IPS-18c (cell line): ENCODE measurements at regions not wholly inside any gene's neighbourhood (a gene's known extent, or its start where the extent isn't known, plus 50 kb on each side); places are given as distances from the start of the nearest gene placed in this dataset.
"Not testable (repeated sequence)": the region's sequence is repeated elsewhere in the genome, so short reads cannot be mapped to it uniquely, and the experiment has no call there.

Source experiments
- H3K4me3 ChIP-seq: 2 replicates; pipeline ENCODE4 v1.7.0; 2013; ENCODE audit warnings: low read depth, mild to moderate bottlenecking, low read length, moderate library complexity; ENCODE audit not compliant: insufficient read depth
- H3K9me3 ChIP-seq: one replicate; pipeline ENCODE4 v1.6.1; 2013; ENCODE audit warnings: mild to moderate bottlenecking, low read length, moderate library complexity; ENCODE audit not compliant: control insufficient read depth, insufficient read depth

GRCh38 chr16:65716737-65717700, 595.2 kb upstream of the CDH11 start:
- no peak overlapping the region for H3K4me3 ChIP-seq
- H3K9me3 ChIP-seq: no peaks in the 10 kb centered on the region

GRCh38 chr16:65713181-65713808, 591.4 kb upstream of the CDH11 start:
- Histone ChIP-seq H3K9me3 (no peaks in the 10 kb centered on the region), H3K4me3 (no peak overlapping the region)

GRCh38 chr16:65710107-65710506, 588.2 kb upstream of the CDH11 start:
- H3K4me3 ChIP-seq: no peak overlapping the region
- no peaks in the 10 kb centered on the region for H3K9me3 ChIP-seq

GRCh38 chr16:65704866-65705265, 583.0 kb upstream of the CDH11 start:
- Histone ChIP-seq H3K9me3 (no peaks in the 10 kb centered on the region), H3K4me3 (no peak overlapping the region)

- no peaks in the 10 kb centered on the region for H3K9me3 ChIP-seq
- no peak overlapping the region for H3K4me3 ChIP-seq
These were observed 581.0 kb upstream of the CDH11 start for GRCh38 chr16:65702707-65703402.

- no peaks in the 10 kb centered on the region for H3K9me3 ChIP-seq
- H3K4me3 ChIP-seq: no peak overlapping the region
These were observed 578.7 kb upstream of the CDH11 start for GRCh38 chr16:65700596-65700995.

GRCh38 chr16:65698791-65699321, 577.0 kb upstream of the CDH11 start:
- Histone ChIP-seq H3K4me3 (no peak overlapping the region), H3K9me3 (no peaks in the 10 kb centered on the region)

GRCh38 chr16:65697521-65697920, 575.7 kb upstream of the CDH11 start:
- H3K9me3 ChIP-seq: no peaks in the 10 kb centered on the region

GRCh38 chr16:65697065-65697464, 575.2 kb upstream of the CDH11 start:
- Histone ChIP-seq H3K4me3 (no peak overlapping the region), H3K9me3 (no peaks in the 10 kb centered on the region)

More at GRCh38 chr16:65697521-65697920, 575.7 kb upstream of the CDH11 start:
- no peak overlapping the region for H3K4me3 ChIP-seq

- H3K4me3 ChIP-seq, H3K9me3 ChIP-seq: not testable (repeated sequence)
These were observed 570.0 kb upstream of the CDH11 start for GRCh38 chr16:65691846-65692245.

- Histone ChIP-seq H3K9me3 (no peaks in the 10 kb centered on the region), H3K4me3 (no peak overlapping the region)
These were observed 567.9 kb upstream of the CDH11 start for GRCh38 chr16:65689726-65690125.

- H3K9me3 ChIP-seq: no peaks in the 10 kb centered on the region
- H3K4me3 ChIP-seq: no peak overlapping the region
These were observed 566.4 kb upstream of the CDH11 start for GRCh38 chr16:65688301-65688700.

- H3K9me3 ChIP-seq: no peaks in the 10 kb centered on the region
- H3K4me3 ChIP-seq: no peak overlapping the region
These were observed 562.4 kb upstream of the CDH11 start for GRCh38 chr16:65684230-65684629.

GRCh38 chr16:65681406-65681805, 559.5 kb upstream of the CDH11 start:
- Histone ChIP-seq H3K9me3 (no peaks in the 10 kb centered on the region), H3K4me3 (no peak overlapping the region)

- Histone ChIP-seq H3K9me3 (peaks cover under 1% of the 10 kb centered on the region), H3K4me3 (no peak overlapping the region)
These were observed 557.9 kb upstream of the CDH11 start for GRCh38 chr16:65679785-65680184.

GRCh38 chr16:65675161-65675560, 553.3 kb upstream of the CDH11 start:
- H3K4me3 ChIP-seq: no peak overlapping the region
- H3K9me3 ChIP-seq: peaks cover 4% of the 10 kb centered on the region

GRCh38 chr16:65672960-65673359, 551.1 kb upstream of the CDH11 start:
- peaks cover 4% of the 10 kb centered on the region for H3K9me3 ChIP-seq
- no peak overlapping the region for H3K4me3 ChIP-seq
